Psoas muscle (tissue), 7 donors: ENCODE measurements at regions not wholly inside any gene's neighbourhood (a gene's known extent, or its start where the extent isn't known, plus 50 kb on each side); places are given as distances from the start of the nearest gene placed in this dataset.

ENCODE experiments used
- ATAC-seq, 4 donors: fragments of 200-7000 bp; cut with Tn5 transposase; one replicate each; pipeline ENCODE4 v1.9.1; 2020; ENCODE audit warnings: moderate library complexity in 3 of 4, mild to moderate bottlenecking in 2 of 4
- DNase-seq, 2 donors: peaks; one replicate each; pipeline ENCODE4 v3.0.0-alpha.2; 2020
- H3K27ac ChIP-seq: fragments of 200-600 bp; one replicate; pipeline ENCODE4 v1.8.0; 2022
- H3K27me3 ChIP-seq, 3 donors: fragments of 200-600 bp in 1 of 3; one replicate each; pipeline versions ENCODE4 v1.6.1 to v1.8.0; 2013 to 2022; ENCODE audit warnings: low read length in 2 of 3, mild to moderate bottlenecking in 2 of 3, moderate library complexity in 1 of 3; ENCODE audit not compliant: insufficient read depth in 3 of 3
- H3K36me3 ChIP-seq, 2 donors: fragments of 200-600 bp in 1 of 2; one replicate each; pipeline versions ENCODE4 v1.6.1 to v1.8.0; 2013 to 2022; ENCODE audit warnings: low read depth in 1 of 2, mild to moderate bottlenecking in 1 of 2, moderate library complexity in 1 of 2; ENCODE audit not compliant: insufficient read depth in 1 of 2
- H3K4me1 ChIP-seq: fragments of 200-600 bp; one replicate; pipeline ENCODE4 v1.8.0; 2022
- H3K4me3 ChIP-seq: fragments of 200-600 bp; one replicate; pipeline ENCODE4 v1.8.0; 2022; ENCODE audit warnings: mild to moderate bottlenecking
- H3K9me3 ChIP-seq: fragments of 200-600 bp; one replicate; pipeline ENCODE4 v1.8.0; 2022
- WGBS, 3 donors: extraction: QIAGEN DNeasy Blood & Tissue Kit; methylation state at CpG; one replicate each; pipeline versions ENCODE4 v1.1.6 to v1.1.7; 2013; 5-methylcytosine and 5-hydroxymethylcytosine counted together
- intact Hi-C, 2 donors: fragments of 100-400 bp; cut with DNase I; formaldehyde crosslinking; loops; one replicate each; pipeline versions ENCODE4 v1.11.0 to v1.14.2; 2022
- TF ChIP-seq, protein P1 (sequence below): fragments of 200-600 bp; IDR thresholded peaks from one replicate; pipeline ENCODE4 v1.8.0; 2022; ENCODE audit warnings: antibody characterized with exemption
- donor health status: healthy with polysubstance abuse.
- donor health status: DM: no; HTN: no; CAD: no; lungs with moderate emphysema.
- donor health status: Bipolar disorder and iron deficiency.
- donor health status: healthy.
- donor health status: DM: yes; HTN: yes; CAD: no.
- donor health status: DM: no; HTN: no; CAD: no.
- donor health status: DM: yes; HTN: yes; CAD: no.

DNA sequence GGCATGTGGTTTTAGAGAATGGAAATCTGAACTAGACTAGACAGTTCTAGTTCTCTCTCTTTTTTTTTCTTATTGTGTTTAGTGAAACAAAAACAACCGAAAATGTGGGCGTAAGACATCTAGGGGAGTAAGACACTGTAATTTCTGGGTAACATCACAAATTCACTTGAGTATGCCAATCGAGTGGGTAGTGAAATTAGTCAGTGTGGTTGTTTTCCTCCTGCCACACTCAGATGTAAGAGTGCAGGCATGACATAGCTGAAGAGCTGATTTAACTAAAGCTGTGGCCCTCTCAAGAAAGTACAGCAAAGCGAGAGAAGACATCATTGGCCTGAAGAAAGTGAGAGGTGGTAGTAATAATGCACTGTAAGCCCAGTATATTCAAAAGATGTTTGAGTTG is 1585.3 kb upstream of the AGA start:
- DNase-seq (no peak), ATAC-seq (no peak)
- Histone ChIP-seq H3K4me3 (no peak overlapping the region), H3K4me1 (no peaks in the 10 kb centered on the region), H3K36me3 (no peaks in the 10 kb centered on the region), H3K9me3 (no peaks in the 10 kb centered on the region), H3K27ac (no peak overlapping the region), H3K27me3 (no peaks in the 10 kb centered on the region)
- intact Hi-C loops, result no loop called here
- 80 to 88% (median 83%) methylated on average over 4 of the region's 4 CpGs for WGBS, 3 donors
- TF ChIP-seq, protein P1, sequence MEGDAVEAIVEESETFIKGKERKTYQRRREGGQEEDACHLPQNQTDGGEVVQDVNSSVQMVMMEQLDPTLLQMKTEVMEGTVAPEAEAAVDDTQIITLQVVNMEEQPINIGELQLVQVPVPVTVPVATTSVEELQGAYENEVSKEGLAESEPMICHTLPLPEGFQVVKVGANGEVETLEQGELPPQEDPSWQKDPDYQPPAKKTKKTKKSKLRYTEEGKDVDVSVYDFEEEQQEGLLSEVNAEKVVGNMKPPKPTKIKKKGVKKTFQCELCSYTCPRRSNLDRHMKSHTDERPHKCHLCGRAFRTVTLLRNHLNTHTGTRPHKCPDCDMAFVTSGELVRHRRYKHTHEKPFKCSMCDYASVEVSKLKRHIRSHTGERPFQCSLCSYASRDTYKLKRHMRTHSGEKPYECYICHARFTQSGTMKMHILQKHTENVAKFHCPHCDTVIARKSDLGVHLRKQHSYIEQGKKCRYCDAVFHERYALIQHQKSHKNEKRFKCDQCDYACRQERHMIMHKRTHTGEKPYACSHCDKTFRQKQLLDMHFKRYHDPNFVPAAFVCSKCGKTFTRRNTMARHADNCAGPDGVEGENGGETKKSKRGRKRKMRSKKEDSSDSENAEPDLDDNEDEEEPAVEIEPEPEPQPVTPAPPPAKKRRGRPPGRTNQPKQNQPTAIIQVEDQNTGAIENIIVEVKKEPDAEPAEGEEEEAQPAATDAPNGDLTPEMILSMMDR, result no peak

DNA sequence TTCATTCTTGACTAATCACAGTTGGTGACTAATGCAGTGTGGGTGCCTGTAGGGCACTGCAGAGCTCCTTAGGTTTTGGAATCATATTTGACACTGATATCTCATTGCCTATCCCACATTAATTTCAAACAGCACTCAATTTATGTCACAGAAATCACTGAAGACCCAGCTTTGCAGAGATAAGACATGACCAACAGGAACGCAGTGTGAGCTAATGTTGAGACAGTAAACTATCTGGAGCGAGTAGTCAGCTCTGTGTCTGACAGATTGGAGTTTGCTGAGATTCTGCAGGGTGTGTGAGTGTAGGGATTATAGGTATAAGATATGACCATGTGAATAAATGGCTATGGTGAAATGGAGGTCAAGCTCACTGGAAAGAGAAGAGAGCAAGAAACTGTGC is 1586.1 kb upstream of the AGA start:
- H3K9me3 ChIP-seq, result no peaks in the 10 kb centered on the region
- H3K27ac ChIP-seq, result no peak overlapping the region
- 83 to 85% (median 84%) methylated on average over 2 of the region's 2 CpGs for WGBS, 3 donors
- intact Hi-C loops, result no loop called here
- TF ChIP-seq, protein P1, result no peak
- no peaks in the 10 kb centered on the region for H3K36me3 ChIP-seq
- no peaks in the 10 kb centered on the region for H3K4me1 ChIP-seq
- DNase-seq, result no peak
- no peak for ATAC-seq
- no peak overlapping the region for H3K4me3 ChIP-seq
- H3K27me3 ChIP-seq, result no peaks in the 10 kb centered on the region

DNA sequence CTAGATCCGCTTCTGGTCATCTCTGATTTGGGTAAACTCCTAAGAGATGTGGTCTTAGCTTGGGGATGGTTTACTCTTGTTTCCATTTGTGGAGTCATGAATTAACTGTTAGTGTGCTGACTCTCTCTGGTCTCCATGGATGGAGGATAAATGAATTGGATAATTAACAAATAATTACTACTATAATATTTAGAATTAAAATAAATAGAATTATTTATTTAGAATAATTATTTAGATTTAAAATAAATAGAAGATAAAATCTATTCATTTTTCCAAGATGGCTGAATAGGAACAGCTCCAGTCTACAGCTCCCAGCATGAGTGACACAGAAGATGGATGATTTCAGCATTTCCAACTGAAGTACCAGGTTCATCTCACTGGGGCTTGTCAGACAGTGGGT is 1587.4 kb upstream of the AGA start:
- no peaks in the 10 kb centered on the region for H3K9me3 ChIP-seq
- TF ChIP-seq, protein P1, result no peak
- ATAC-seq, result no peak
- no peaks in the 10 kb centered on the region for H3K36me3 ChIP-seq
- H3K27ac ChIP-seq, result no peak overlapping the region
- 35 to 76% (median 61%) methylated on average over 1 of the region's 1 CpG for WGBS, 3 donors
- intact Hi-C loops, result no loop called here
- H3K4me3 ChIP-seq, result no peak overlapping the region
- DNase-seq, result no peak
- H3K4me1 ChIP-seq, result no peaks in the 10 kb centered on the region
- no peaks in the 10 kb centered on the region for H3K27me3 ChIP-seq

DNA sequence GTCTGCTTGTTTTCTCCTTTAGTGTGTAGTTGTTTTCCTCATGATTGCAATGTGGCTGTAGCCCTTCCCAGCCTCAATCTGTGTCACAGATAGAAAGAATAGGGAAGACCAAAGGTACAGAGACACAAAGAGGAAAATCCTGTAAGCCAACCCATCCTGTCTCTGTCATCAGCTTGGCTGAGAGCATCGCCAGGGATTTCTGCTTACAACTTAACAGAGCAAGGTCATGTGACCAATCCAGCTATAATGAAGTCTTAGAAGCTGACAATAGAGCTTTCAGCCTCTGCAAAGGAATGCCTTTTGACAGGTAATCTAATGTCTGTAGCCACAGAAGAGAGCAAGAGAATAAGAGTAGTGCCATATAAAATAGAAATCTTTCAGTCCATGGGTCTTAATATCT is 1598.0 kb upstream of the AGA start:
- no peaks in the 10 kb centered on the region for H3K4me1 ChIP-seq
- TF ChIP-seq, protein P1, result no peak
- no peak for DNase-seq
- no peak overlapping the region for H3K4me3 ChIP-seq
- H3K27ac ChIP-seq, result no peak overlapping the region
- intact Hi-C loops, result no loop called here
- no peaks in the 10 kb centered on the region for H3K27me3 ChIP-seq
- peaks cover 3% of the 10 kb centered on the region for H3K9me3 ChIP-seq
- no peak for ATAC-seq
- 34 to 51% (median 48%) methylated on average over 1 of the region's 1 CpG for WGBS, 3 donors
- H3K36me3 ChIP-seq, result no peaks in the 10 kb centered on the region

DNA sequence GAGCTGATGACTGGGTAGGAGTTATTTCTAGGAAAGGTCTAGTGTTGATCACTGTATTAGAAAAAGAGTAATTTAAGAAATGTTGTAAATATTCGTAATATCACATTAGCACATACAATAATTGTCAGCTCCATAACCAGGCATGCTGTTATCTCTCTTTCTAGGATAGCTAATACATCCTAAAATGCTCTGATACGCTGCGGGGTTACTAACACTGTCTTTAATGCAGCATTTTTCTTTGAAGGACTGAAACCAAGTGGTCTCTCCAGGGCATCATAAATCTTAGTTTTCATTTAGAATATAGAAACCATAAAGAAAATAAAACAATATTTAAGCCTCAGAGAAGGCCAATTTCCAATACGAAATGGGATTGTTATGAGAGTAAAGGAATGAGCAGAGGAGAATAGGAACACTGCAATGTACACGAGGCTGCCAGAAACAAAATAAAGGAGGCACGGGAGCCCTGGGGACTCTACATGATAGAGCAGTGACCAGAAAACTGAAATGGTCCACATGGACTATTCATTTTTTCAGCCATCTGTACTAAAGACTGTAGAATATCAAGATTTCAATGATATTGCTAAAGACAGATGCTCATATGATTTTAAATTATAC is 1606.7 kb upstream of the AGA start:
- no peaks in the 10 kb centered on the region for H3K27me3 ChIP-seq
- WGBS, 3 donors, result 50 to 59% (median 52%) methylated on average over 6 of the region's 6 CpGs

More for the DNA sequence above, 1606.7 kb upstream of the AGA start:
- Histone ChIP-seq H3K4me1 (no peaks in the 10 kb centered on the region), H3K27ac (no peak overlapping the region), H3K36me3 (no peaks in the 10 kb centered on the region), H3K9me3 (no peaks in the 10 kb centered on the region), H3K4me3 (no peak overlapping the region)
- DNase-seq (no peak), ATAC-seq (no peak)
- intact Hi-C loops, result no loop called here
- TF ChIP-seq, protein P1, result no peak
